MCF 10A (cell line): ENCODE measurements at regions not wholly inside any gene's neighbourhood (a gene's known extent, or its start where the extent isn't known, plus 50 kb on each side); places are given as distances from the start of the nearest gene placed in this dataset.

Experiments used
- BruUV-seq: library from RNA; stranded (reverse); fragments of 400-500 nt; replicated peaks from 2 replicates; lab custom pipeline; 2021; lab: Mats Ljungman, UMichigan
- CTCF ChIA-PET: fragments of 300-600 bp; sonication (Branson Sonifier 250); formaldehyde crosslinking; extraction: SDS; loops from one replicate; lab custom pipeline; 2021; ENCODE audit warnings: antibody characterized with exemption, inconsistent platforms; lab: Yijun Ruan, JAX
- POLR2A ChIA-PET: fragments of 300-600, 350-650 bp; sonication (Branson Sonifier 250); formaldehyde crosslinking; extraction: SDS; loops from one replicate; lab custom pipeline; 2020; ENCODE audit warnings: antibody characterized with exemption, inconsistent platforms; lab: Yijun Ruan, JAX
- DNase-seq: peaks from one replicate; pipeline ENCODE4 v3.0.0-alpha.2; 2018; ENCODE audit not compliant: unreplicated experiment
- H3K27ac Mint-ChIP-seq: one replicate; pipeline ENCODE4 v1.8.0; 2022; ENCODE audit warnings: mild to moderate bottlenecking, low read depth, mixed read lengths; ENCODE audit not compliant: unreplicated experiment
- H3K27me3 Mint-ChIP-seq: one replicate; pipeline ENCODE4 v1.8.0; 2022; ENCODE audit warnings: mixed read lengths; ENCODE audit not compliant: insufficient read depth, unreplicated experiment
- H3K36me3 Mint-ChIP-seq: one replicate; pipeline ENCODE4 v1.8.0; 2022; ENCODE audit warnings: mild to moderate bottlenecking, moderate library complexity, mixed read lengths; ENCODE audit not compliant: insufficient read depth, unreplicated experiment
- H3K4me1 Mint-ChIP-seq: one replicate; pipeline ENCODE4 v1.8.0; 2022; ENCODE audit warnings: mixed read lengths; ENCODE audit not compliant: insufficient read depth, unreplicated experiment
- H3K4me3 Mint-ChIP-seq: one replicate; pipeline ENCODE4 v1.8.0; 2022; ENCODE audit warnings: mild to moderate bottlenecking, moderate library complexity, mixed read lengths; ENCODE audit not compliant: unreplicated experiment
- H3K9me3 Mint-ChIP-seq: one replicate; pipeline ENCODE4 v1.8.0; 2022; ENCODE audit warnings: mixed read lengths; ENCODE audit not compliant: unreplicated experiment
- CTCF ChIP-seq: fragments of 200-600 bp; IDR thresholded peaks from one replicate; pipeline ENCODE4 v1.8.0; 2022; ENCODE audit warnings: antibody characterized with exemption, mild to moderate bottlenecking; ENCODE audit not compliant: unreplicated experiment
- intact Hi-C: fragments of 100-400 bp; cut with micrococcal nuclease; formaldehyde crosslinking; loops from 2 replicates; pipeline ENCODE4 v1.14.1; 2022

- H3K4me1 Mint-ChIP-seq: no peaks in the 10 kb centered on the region
- peaks cover 3% of the 10 kb centered on the region for H3K36me3 Mint-ChIP-seq
- no peak overlapping the region for H3K27ac Mint-ChIP-seq
- ChIA-PET CTCF (no interaction called here), POLR2A (no interaction called here)
- no peak for DNase-seq
- intact Hi-C loops: no loop called here
- H3K4me3 Mint-ChIP-seq: no peak overlapping the region
- H3K27me3 Mint-ChIP-seq: no peaks in the 10 kb centered on the region
- TF ChIP-seq CTCF: no peak
- no TSS peak for BruUV-seq
- H3K9me3 Mint-ChIP-seq: peaks cover 8% of the 10 kb centered on the region
Observed at GRCh38 chr4:92074839-92075238, 228.9 kb upstream of the GRID2 start.

GRCh38 chr4:92090887-92091286 is 212.9 kb upstream of the GRID2 start:
- POLR2A ChIA-PET: no interaction called here
- BruUV-seq: no TSS peak
- Mint-ChIP-seq H3K9me3 (peaks cover 10% of the 10 kb centered on the region), H3K27ac (no peak overlapping the region), H3K27me3 (no peaks in the 10 kb centered on the region), H3K36me3 (no peaks in the 10 kb centered on the region), H3K4me1 (no peaks in the 10 kb centered on the region), H3K4me3 (no peak overlapping the region)
- no peak for TF ChIP-seq CTCF
- intact Hi-C loops: no loop called here
- CTCF ChIA-PET: no interaction called here
- DNase-seq: no peak

GRCh38 chr4:92091335-92091734 is 212.4 kb upstream of the GRID2 start:
- DNase-seq: no peak
- no TSS peak for BruUV-seq
- H3K4me1 Mint-ChIP-seq: no peaks in the 10 kb centered on the region
- CTCF ChIA-PET: no interaction called here
- no peak overlapping the region for H3K4me3 Mint-ChIP-seq
- H3K27ac Mint-ChIP-seq: no peak overlapping the region
- POLR2A ChIA-PET: no interaction called here
- no peak for TF ChIP-seq CTCF
- intact Hi-C loops: no loop called here
- peaks cover 10% of the 10 kb centered on the region for H3K9me3 Mint-ChIP-seq
- H3K36me3 Mint-ChIP-seq: no peaks in the 10 kb centered on the region
- H3K27me3 Mint-ChIP-seq: no peaks in the 10 kb centered on the region

GRCh38 chr4:92099861-92100260 is 203.9 kb upstream of the GRID2 start:
- DNase-seq: no peak
- POLR2A ChIA-PET: interaction anchor here (0.6 to 1.9 kb wide), 4 partner anchors 21 to 1149 kb away, joined by 4 to 5 read pairs (median 4); no protein-coding TSS in a partner anchor
- H3K4me1 Mint-ChIP-seq: peaks cover 20% of the 10 kb centered on the region
- CTCF ChIA-PET: interaction anchor here (0.8 kb wide), 1 partner anchor 10 kb away, joined by 3 read pairs; no protein-coding TSS in a partner anchor
- BruUV-seq: no TSS peak
- no peaks in the 10 kb centered on the region for H3K27me3 Mint-ChIP-seq
- intact Hi-C loops: no loop called here
- no peaks in the 10 kb centered on the region for H3K9me3 Mint-ChIP-seq
- peak overlapping the region; percentile 7 for H3K27ac Mint-ChIP-seq
- no peak for TF ChIP-seq CTCF
- H3K36me3 Mint-ChIP-seq: no peaks in the 10 kb centered on the region
- no peak overlapping the region for H3K4me3 Mint-ChIP-seq
